ENCODE measurements at regions not wholly inside any gene's neighbourhood (a gene's known extent, or its start where the extent isn't known, plus 50 kb on each side); places are given as distances from the start of the nearest gene placed in this dataset.

GRCh38 chr2:71791501-71792135 lies 338.3 kb downstream of the DYSF start:
- no peak overlapping the region for H4K5ac ChIP-seq (ENCODE audit: insufficient read length, low read depth, low read length)
- no peak overlapping the region for H3K14ac ChIP-seq (ENCODE audit: insufficient read length)
- no peak overlapping the region for H3K56ac ChIP-seq (replicated peaks; ENCODE audit: insufficient read length, low read depth, low read length)
- H3K79me1 ChIP-seq (ENCODE audit: low read depth, low read length) = no peaks in the 10 kb centered on the region; the same call in 1 of the 2 replicates
- H3K9ac ChIP-seq (replicated peaks in 1 of 4; ENCODE audit: extremely low read depth in 1 of 4, low read depth in 3 of 4, low read length in 3 of 4) = no peak overlapping the region
- H2BK120ac ChIP-seq (replicated peaks; ENCODE audit: low read depth, low read length) = no peak overlapping the region
- no peak overlapping the region for H2AFZ ChIP-seq (ENCODE audit: low read length)
- POLR2A ChIA-PET (ENCODE audit: partially characterized antibody) = no interaction called here
- H3K4ac ChIP-seq (replicated peaks; ENCODE audit: insufficient read length, low read depth, low read length) = no peak overlapping the region
- no peak overlapping the region for H4K8ac ChIP-seq (ENCODE audit: extremely low read depth, insufficient read depth, low read length)
- no peaks in the 10 kb centered on the region for H3K9me3 ChIP-seq (ENCODE audit: insufficient read depth in 2 of 2, low read depth in 1 of 2, low read length in 1 of 2)
- no peaks in the 10 kb centered on the region for H3K36me3 ChIP-seq (ENCODE audit: control insufficient read depth in 2 of 4, insufficient read depth in 4 of 4, low read length in 3 of 4)
- no peak overlapping the region for H3K4me2 ChIP-seq (ENCODE audit: insufficient read depth in 1 of 2, low read depth in 2 of 2, low read length in 2 of 2)
- peaks cover 0 to 5% (median 0%) of the 10 kb centered on the region in 4 experiments; a peak in 1 of 7 replicates for H3K4me1 ChIP-seq (replicated peaks in 1 of 4; ENCODE audit: control insufficient read depth in 3 of 4, insufficient read depth in 4 of 4, low read length in 3 of 4)
- no peak overlapping the region for H2BK15ac ChIP-seq (ENCODE audit: low read length)
- H3K27ac ChIP-seq (ENCODE audit: low read depth, low read length) = no peak overlapping the region
- H3K27me3 ChIP-seq (replicated peaks in 1 of 4; ENCODE audit: control insufficient read depth in 3 of 4, extremely low read depth in 1 of 4, insufficient read depth in 3 of 4, low read length in 3 of 4) = no peaks in the 10 kb centered on the region
- no peak overlapping the region for H2BK20ac ChIP-seq (ENCODE audit: low read length)
- H2AK5ac ChIP-seq (ENCODE audit: low read depth, low read length) = no peak overlapping the region
- H3K18ac ChIP-seq (ENCODE audit: extremely low read depth, low read length) = no peak overlapping the region
- WGBS, 2 experiments (ENCODE audit: extremely low coverage in 1 of 2, insufficient coverage in 1 of 2, insufficient read length in 1 of 2, insufficient replicate concordance in 2 of 2, low coverage in 1 of 2, low lambda C conversion rate in 2 of 2, missing lambda C conversion rate in 1 of 2) = 90% methylated on average over 12 of the region's 14 CpGs; no CpG with 5 or more reads in 1 of the 2 experiments
- no peaks in the 10 kb centered on the region for H4K20me1 ChIP-seq (replicated peaks in 1 of 2; ENCODE audit: control insufficient read depth in 1 of 2, insufficient read depth in 2 of 2, low read length in 2 of 2)
- no peak overlapping the region for H3K23ac ChIP-seq (ENCODE audit: insufficient read length)
- no peak overlapping the region for H4K91ac ChIP-seq (replicated peaks; ENCODE audit: insufficient read length, low read length)
- H2BK12ac ChIP-seq (ENCODE audit: low read depth, low read length) = no peak overlapping the region
- TF ChIP-seq EZH2 (IDR thresholded peaks at IDR 0.05; ENCODE audit: low read depth, low read length, severe bottlenecking) (no peak), TBP (IDR thresholded peaks at IDR 0.05; ENCODE audit: low read depth, low read length) (no peak), SP2 (IDR thresholded peaks at IDR 0.05; ENCODE audit: low read length) (no peak), CBX8 (IDR thresholded peaks at IDR 0.05; ENCODE audit: borderline replicate concordance, low read depth, low read length) (no peak), CHD1 (IDR thresholded peaks at IDR 0.05; ENCODE audit: low read depth, low read length) (no peak), ZNF274 (IDR thresholded peaks at IDR 0.05; ENCODE audit: borderline replicate concordance, extremely low read depth, low read length) (no peak), RFX5 (IDR thresholded peaks at IDR 0.05; ENCODE audit: borderline replicate concordance, low read depth, low read length) (no peak), POLR2A (IDR thresholded peaks at IDR 0.05; ENCODE audit: control extremely low read depth in 1 of 2, low read depth in 2 of 2, low read length in 2 of 2) (no peak), PHF8 (conservative IDR thresholded peaks at IDR 0.05; ENCODE audit: low read depth, low read length) (no peak), YY1 (IDR thresholded peaks at IDR 0.05; ENCODE audit: low read depth, low read length) (no peak), KDM1A (IDR thresholded peaks at IDR 0.05; ENCODE audit: borderline replicate concordance, low read length) (no peak), RXRA (IDR thresholded peaks at IDR 0.05; ENCODE audit: insufficient read depth, low read depth, low read length) (no peak)
- TF ChIP-seq, protein P1, sequence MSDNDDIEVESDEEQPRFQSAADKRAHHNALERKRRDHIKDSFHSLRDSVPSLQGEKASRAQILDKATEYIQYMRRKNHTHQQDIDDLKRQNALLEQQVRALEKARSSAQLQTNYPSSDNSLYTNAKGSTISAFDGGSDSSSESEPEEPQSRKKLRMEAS (IDR thresholded peaks at IDR 0.05) = no peak
- no peaks in the 10 kb centered on the region for H3K23me2 ChIP-seq (ENCODE audit: low read depth, low read length)
- no peaks in the 10 kb centered on the region for H3K79me2 ChIP-seq (ENCODE audit: control insufficient read depth in 1 of 2, insufficient read depth in 2 of 2, low read length in 2 of 2)
- CTCF ChIA-PET (ENCODE audit: partially characterized antibody) = interaction anchor here (0.8 to 2.5 kb wide), 2 partner anchors 12 to 239 kb away, joined by 3 to 16 read pairs; no protein-coding TSS in a partner anchor
- FAIRE-seq (no peak), DNase-seq (ENCODE audit: low read depth in 1 of 2, low spot score in 2 of 2) (no peak)
- H3K4me3 ChIP-seq (ENCODE audit: extremely low read depth in 1 of 4, insufficient read depth in 2 of 4, low read depth in 3 of 4, low read length in 4 of 4) = no peak overlapping the region
- no peak overlapping the region for H2BK5ac ChIP-seq (ENCODE audit: low read depth, low read length)
